ENCODE measurements at regions not wholly inside any gene's neighbourhood (a gene's known extent, or its start where the extent isn't known, plus 50 kb on each side); places are given as distances from the start of the nearest gene placed in this dataset.

GRCh38 chr9:75451505-75451904 is 363.2 kb downstream of the OSTF1 start:
- H3F3A ChIP-seq (replicated peaks; ENCODE audit: low read depth), result no peaks in the 10 kb centered on the region
- H3K4me1 ChIP-seq (ENCODE audit: insufficient read depth), result peaks cover 7% of the 10 kb centered on the region
- peaks cover 9% of the 10 kb centered on the region; the same call in 1 of the 3 replicates for H3K36me3 Mint-ChIP-seq (ENCODE audit: low read depth)
- H3K79me2 ChIP-seq (replicated peaks; ENCODE audit: insufficient read depth), result no peaks in the 10 kb centered on the region
- no peak for ATAC-seq
- no peak overlapping the region for H3K4me2 ChIP-seq
- no peak overlapping the region; the same call in 1 of the 2 replicates for H3K27ac ChIP-seq (ENCODE audit: low read depth)
- no peak for DNase-seq (ENCODE audit: low spot score)
- H3K9me3 Mint-ChIP-seq, result peaks cover 6% of the 10 kb centered on the region; the same call in 2 of the 3 replicates
- H4K20me1 ChIP-seq (replicated peaks; ENCODE audit: insufficient read depth), result no peaks in the 10 kb centered on the region
- no peaks in the 10 kb centered on the region for H3K36me3 ChIP-seq (ENCODE audit: insufficient read depth)
- no peak overlapping the region for H3K4me3 Mint-ChIP-seq
- no peak overlapping the region for H3K4me3 ChIP-seq
- peaks cover 2% of the 10 kb centered on the region for H3K27me3 Mint-ChIP-seq (ENCODE audit: insufficient read depth, low read depth, poor library complexity)
- H3K27me3 ChIP-seq (ENCODE audit: insufficient read depth), result no peaks in the 10 kb centered on the region
- H3K27ac Mint-ChIP-seq, result no peak overlapping the region
- TF ChIP-seq ZNF462 (CRISPR knock-in tag; IDR thresholded peaks at IDR 0.05) (no peak), REST (IDR thresholded peaks at IDR 0.05; ENCODE audit: unreplicated experiment) (no peak), JUNB (IDR thresholded peaks at IDR 0.05; ENCODE audit: unreplicated experiment) (no peak), POLR2AphosphoS5 (IDR thresholded peaks at IDR 0.05; ENCODE audit: low read depth) (no peak), EZH2 (IDR thresholded peaks at IDR 0.05; ENCODE audit: low read depth, unreplicated experiment) (no peak), CTCF (conservative IDR thresholded peaks at IDR 0.05; ENCODE audit: low read depth in 2 of 2) (no peak)
- H2AFZ ChIP-seq, result peak overlapping the region; percentile 63; the same call in 1 of the 2 replicates
- H3K9me2 ChIP-seq (ENCODE audit: insufficient read depth), result peaks cover 23% of the 10 kb centered on the region
- H3K4me1 Mint-ChIP-seq, result peaks cover 25% of the 10 kb centered on the region
